Skeletal muscle tissue (tissue), 3 donors: ENCODE measurements at regions not wholly inside any gene's neighbourhood (a gene's known extent, or its start where the extent isn't known, plus 50 kb on each side); places are given as distances from the start of the nearest gene placed in this dataset.
"Not testable (repeated sequence)": the region's sequence is repeated elsewhere in the genome, so short reads cannot be mapped to it uniquely, and the experiment has no call there.

Experiments
- H3K27ac ChIP-seq: one replicate; pipeline ENCODE4 v1.7.0; 2013; ENCODE audit warnings: mild to moderate bottlenecking, low read depth, low read length, inconsistent platforms
- H3K27me3 ChIP-seq, 3 donors: one replicate each; pipeline ENCODE4 v1.7.0; 2013; ENCODE audit warnings: low read length in 3 of 3; ENCODE audit not compliant: control insufficient read depth in 3 of 3, insufficient read depth in 3 of 3
- H3K36me3 ChIP-seq, 3 donors: one replicate each; pipeline ENCODE4 v1.7.0; 2013; ENCODE audit warnings: low read length in 3 of 3; ENCODE audit not compliant: control insufficient read depth in 3 of 3, insufficient read depth in 3 of 3
- H3K4me1 ChIP-seq, 3 donors: one replicate each; pipeline ENCODE4 v1.7.0; 2013; ENCODE audit warnings: low read length in 3 of 3, mild to moderate bottlenecking in 3 of 3; ENCODE audit not compliant: control insufficient read depth in 3 of 3, insufficient read depth in 3 of 3
- H3K4me3 ChIP-seq, 3 donors: one replicate each; pipeline ENCODE4 v1.7.0; 2013; ENCODE audit warnings: low read length in 3 of 3
- H3K9ac ChIP-seq, 3 donors: one replicate each; pipeline ENCODE4 v1.7.0; 2013; ENCODE audit warnings: low read length in 3 of 3, mild to moderate bottlenecking in 3 of 3, moderate library complexity in 2 of 3, low read depth in 1 of 3
- H3K9me3 ChIP-seq, 3 donors: one replicate each; pipeline ENCODE4 v1.7.0; 2013; ENCODE audit warnings: low read length in 3 of 3; ENCODE audit not compliant: control insufficient read depth in 3 of 3
- donor health status: Osteomylitis.

GRCh38 chr2:176574484-176575236 is 305.4 kb downstream of the MTX2 start:
- Histone ChIP-seq H3K36me3 (no peaks in the 10 kb centered on the region), H3K27ac (no peak overlapping the region), H3K4me3 (no peak overlapping the region), H3K9ac (no peak overlapping the region), H3K9me3 (no peaks in the 10 kb centered on the region), H3K4me1 (no peaks in the 10 kb centered on the region), H3K27me3 (no peaks in the 10 kb centered on the region)

GRCh38 chr2:176575237-176575744 is 306.0 kb downstream of the MTX2 start:
- no peaks in the 10 kb centered on the region for H3K4me1 ChIP-seq
- H3K27me3 ChIP-seq: no peaks in the 10 kb centered on the region
- H3K9ac ChIP-seq: no peak overlapping the region
- no peak overlapping the region for H3K27ac ChIP-seq
- no peak overlapping the region for H3K4me3 ChIP-seq
- H3K36me3 ChIP-seq: no peaks in the 10 kb centered on the region
- H3K9me3 ChIP-seq: no peaks in the 10 kb centered on the region

- no peak overlapping the region for H3K27ac ChIP-seq
- no peaks in the 10 kb centered on the region for H3K36me3 ChIP-seq
- no peaks in the 10 kb centered on the region for H3K27me3 ChIP-seq
- no peaks in the 10 kb centered on the region for H3K4me1 ChIP-seq
- H3K9ac ChIP-seq: no peak overlapping the region
- H3K9me3 ChIP-seq: no peaks in the 10 kb centered on the region
- no peak overlapping the region for H3K4me3 ChIP-seq
Observed at GRCh38 chr2:176577054-176577453, 307.8 kb downstream of the MTX2 start.

- not testable (repeated sequence) for H3K27ac ChIP-seq, H3K9ac ChIP-seq, H3K4me3 ChIP-seq, H3K27me3 ChIP-seq, H3K9me3 ChIP-seq, H3K36me3 ChIP-seq, H3K4me1 ChIP-seq
Observed at GRCh38 chr2:176578292-176578691, 309.1 kb downstream of the MTX2 start.

GRCh38 chr2:176579608-176580007 is 310.4 kb downstream of the MTX2 start:
- H3K36me3 ChIP-seq: no peaks in the 10 kb centered on the region
- H3K4me1 ChIP-seq: peaks cover 0 to 3% (median 0%) of the 10 kb centered on the region in 3 donors

GRCh38 chr2:176581557-176582165 is 312.4 kb downstream of the MTX2 start:
- no peaks in the 10 kb centered on the region for H3K36me3 ChIP-seq
- no peak overlapping the region for H3K9ac ChIP-seq
- H3K27me3 ChIP-seq: no peaks in the 10 kb centered on the region
- peaks cover 0 to 3% (median 0%) of the 10 kb centered on the region in 3 donors for H3K4me1 ChIP-seq
- H3K9me3 ChIP-seq: no peaks in the 10 kb centered on the region
- H3K4me3 ChIP-seq: no peak overlapping the region
- H3K27ac ChIP-seq: peak overlapping the region; percentile 21

More at GRCh38 chr2:176579608-176580007, 310.4 kb downstream of the MTX2 start:
- Histone ChIP-seq H3K9ac (no peak overlapping the region), H3K27me3 (no peaks in the 10 kb centered on the region), H3K4me3 (no peak overlapping the region), H3K27ac (no peak overlapping the region), H3K9me3 (no peaks in the 10 kb centered on the region)

- peak overlapping the region; percentile 21 for H3K27ac ChIP-seq
- no peaks in the 10 kb centered on the region for H3K27me3 ChIP-seq
- H3K4me3 ChIP-seq: no peak overlapping the region
- H3K9me3 ChIP-seq: no peaks in the 10 kb centered on the region
- no peak overlapping the region for H3K9ac ChIP-seq
- no peaks in the 10 kb centered on the region for H3K36me3 ChIP-seq
- peaks cover 0 to 3% (median 0%) of the 10 kb centered on the region in 3 donors for H3K4me1 ChIP-seq
Observed at GRCh38 chr2:176582176-176582575, 312.9 kb downstream of the MTX2 start.

- no peaks in the 10 kb centered on the region for H3K27me3 ChIP-seq
- no peak overlapping the region for H3K9ac ChIP-seq
- H3K36me3 ChIP-seq: no peaks in the 10 kb centered on the region
- H3K4me1 ChIP-seq: peaks cover 0 to 3% (median 0%) of the 10 kb centered on the region in 3 donors
- H3K9me3 ChIP-seq: no peaks in the 10 kb centered on the region
- H3K4me3 ChIP-seq: no peak overlapping the region
- peak overlapping the region; percentile 32 for H3K27ac ChIP-seq
Observed at GRCh38 chr2:176582990-176583481, 313.8 kb downstream of the MTX2 start.

- Histone ChIP-seq H3K4me1 (peaks cover 0 to 3% (median 0%) of the 10 kb centered on the region in 3 donors), H3K27ac (peak overlapping the region; percentile 32), H3K4me3 (no peak overlapping the region), H3K9me3 (no peaks in the 10 kb centered on the region), H3K9ac (no peak overlapping the region), H3K36me3 (no peaks in the 10 kb centered on the region), H3K27me3 (no peaks in the 10 kb centered on the region)
Observed at GRCh38 chr2:176583607-176584006, 314.4 kb downstream of the MTX2 start.

GRCh38 chr2:176584333-176584732 is 315.1 kb downstream of the MTX2 start:
- no peak overlapping the region for H3K4me3 ChIP-seq
- H3K4me1 ChIP-seq: peaks cover 0 to 3% (median 0%) of the 10 kb centered on the region in 3 donors
- no peak overlapping the region for H3K27ac ChIP-seq
- no peak overlapping the region for H3K9ac ChIP-seq
- no peaks in the 10 kb centered on the region for H3K9me3 ChIP-seq
- H3K27me3 ChIP-seq: no peaks in the 10 kb centered on the region
- no peaks in the 10 kb centered on the region for H3K36me3 ChIP-seq
